ENCODE measurements at regions not wholly inside any gene's neighbourhood (a gene's known extent, or its start where the extent isn't known, plus 50 kb on each side); places are given as distances from the start of the nearest gene placed in this dataset.

DNA sequence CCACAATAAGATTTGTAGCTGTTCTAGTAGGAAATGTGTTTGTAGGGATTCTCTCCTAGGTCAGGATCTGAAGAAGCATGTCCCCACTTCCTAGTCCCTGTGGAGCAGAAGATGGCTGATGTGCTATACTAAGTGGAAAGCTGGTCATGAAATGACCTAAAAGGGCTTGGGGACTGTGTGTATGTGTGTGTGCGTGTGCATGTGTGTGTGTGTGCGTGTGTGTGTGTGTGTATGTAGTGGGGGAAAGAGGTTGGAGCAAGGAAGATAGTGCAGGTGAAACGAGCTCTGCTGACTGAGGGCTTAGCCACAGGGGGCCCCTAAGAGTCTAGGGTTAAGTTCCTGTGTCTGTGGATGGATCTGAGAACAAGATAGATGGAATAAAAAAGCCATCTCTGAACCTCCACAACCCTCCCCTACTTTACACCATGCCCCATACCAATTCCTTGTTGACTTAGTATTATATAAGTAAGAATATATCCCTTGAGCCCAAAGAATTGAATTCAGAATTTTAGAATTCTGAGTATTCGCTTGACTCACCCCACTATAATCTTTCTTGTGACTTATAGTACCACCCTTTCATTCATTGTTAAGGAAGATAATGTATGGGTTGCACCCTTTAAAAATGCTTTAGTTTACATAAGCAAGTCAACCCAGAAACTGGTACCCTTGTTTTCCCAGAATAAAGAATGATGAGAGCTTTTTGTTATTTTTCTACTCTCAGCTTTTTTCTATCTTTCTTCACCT, 96.1 kb downstream of the RPL22L1 start:
- TF ChIP-seq TARDBP (IDR thresholded peaks at IDR 0.05) (no peak), ARNT (IDR thresholded peaks at IDR 0.05) (no peak), ZNF384 (IDR thresholded peaks at IDR 0.05) (no peak), FOXK2 (IDR thresholded peaks at IDR 0.05) (no peak), LEF1 (IDR thresholded peaks at IDR 0.05; ENCODE audit: borderline replicate concordance) (no peak), NFRKB (IDR thresholded peaks at IDR 0.05) (no peak)
- TF ChIP-seq, protein P1, sequence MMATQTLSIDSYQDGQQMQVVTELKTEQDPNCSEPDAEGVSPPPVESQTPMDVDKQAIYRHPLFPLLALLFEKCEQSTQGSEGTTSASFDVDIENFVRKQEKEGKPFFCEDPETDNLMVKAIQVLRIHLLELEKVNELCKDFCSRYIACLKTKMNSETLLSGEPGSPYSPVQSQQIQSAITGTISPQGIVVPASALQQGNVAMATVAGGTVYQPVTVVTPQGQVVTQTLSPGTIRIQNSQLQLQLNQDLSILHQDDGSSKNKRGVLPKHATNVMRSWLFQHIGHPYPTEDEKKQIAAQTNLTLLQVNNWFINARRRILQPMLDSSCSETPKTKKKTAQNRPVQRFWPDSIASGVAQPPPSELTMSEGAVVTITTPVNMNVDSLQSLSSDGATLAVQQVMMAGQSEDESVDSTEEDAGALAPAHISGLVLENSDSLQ (IDR thresholded peaks at IDR 0.05) = no peak

Measured in HEK293T (cell line).